HEK293T (cell line): ENCODE measurements at regions not wholly inside any gene's neighbourhood (a gene's known extent, or its start where the extent isn't known, plus 50 kb on each side); places are given as distances from the start of the nearest gene placed in this dataset.

Source experiments
- CTCF ChIA-PET: fragments of 350-600 bp; formaldehyde crosslinking; extraction: SDS; loops from one replicate; lab custom pipeline; 2021; ENCODE audit warnings: antibody characterized with exemption, inconsistent platforms; lab: Yijun Ruan, JAX
- POLR2A ChIA-PET: fragments of 350-600 bp; formaldehyde crosslinking; extraction: SDS; loops from one replicate; lab custom pipeline; 2020; ENCODE audit warnings: antibody characterized with exemption, inconsistent platforms; lab: Yijun Ruan, JAX
- DNase-seq: peaks from one replicate; pipeline ENCODE4 v3.0.0; 2012; ENCODE audit warnings: mixed read lengths; ENCODE audit errors: extremely low spot score
- ARNT ChIP-seq: fragments of 450-650 bp; IDR thresholded peaks from 2 replicates; pipeline ENCODE4 v1.6.1; 2017; ENCODE audit warnings: mild to moderate bottlenecking
- BHLHE40 ChIP-seq: fragments of 450-650 bp; IDR thresholded peaks from 2 replicates; pipeline ENCODE4 v1.6.1; 2016; ENCODE audit warnings: mild to moderate bottlenecking, moderate library complexity, borderline replicate concordance
- CTBP1 ChIP-seq: fragments of 450-650 bp; IDR thresholded peaks from 2 replicates; pipeline ENCODE4 v1.6.1; 2016; ENCODE audit warnings: borderline replicate concordance
- ELF4 ChIP-seq: fragments of 450-650 bp; IDR thresholded peaks from 2 replicates; pipeline ENCODE4 v1.6.1; 2017; ENCODE audit warnings: antibody characterized with exemption
- FOXA1 ChIP-seq: fragments of 450-650 bp; IDR thresholded peaks from 2 replicates; pipeline ENCODE4 v1.6.1; 2016; ENCODE audit warnings: mild to moderate bottlenecking
- FOXK2 ChIP-seq: fragments of 450-650 bp; IDR thresholded peaks from 2 replicates; pipeline ENCODE4 v1.6.1; 2016; ENCODE audit warnings: mild to moderate bottlenecking
- FOXM1 ChIP-seq: fragments of 450-650 bp; IDR thresholded peaks from 2 replicates; pipeline ENCODE4 v1.6.1; 2017; ENCODE audit warnings: mild to moderate bottlenecking, borderline replicate concordance
- HDGF ChIP-seq: fragments of 450-650 bp; IDR thresholded peaks from 2 replicates; pipeline ENCODE4 v1.6.1; 2017; ENCODE audit warnings: antibody characterized with exemption, borderline replicate concordance
- L3MBTL2 ChIP-seq: fragments of 450-650 bp; conservative IDR thresholded peaks from 2 replicates; pipeline ENCODE4 v1.6.1; 2016; ENCODE audit warnings: mild to moderate bottlenecking
- LEF1 ChIP-seq: fragments of 450-650 bp; IDR thresholded peaks from 2 replicates; pipeline ENCODE4 v1.6.1; 2017; ENCODE audit warnings: mild to moderate bottlenecking, borderline replicate concordance
- NFRKB ChIP-seq: fragments of 450-650 bp; IDR thresholded peaks from 2 replicates; pipeline ENCODE4 v1.6.1; 2016; ENCODE audit warnings: mild to moderate bottlenecking, moderate library complexity
- PKNOX1 ChIP-seq: fragments of 450-650 bp; IDR thresholded peaks from 2 replicates; pipeline ENCODE4 v1.6.1; 2016
- SP1 ChIP-seq: fragments of 450-650 bp; IDR thresholded peaks from 2 replicates; pipeline ENCODE4 v1.6.1; 2017
- SUZ12 ChIP-seq: fragments of 450-650 bp; IDR thresholded peaks from 2 replicates; pipeline ENCODE4 v1.6.1; 2016; ENCODE audit warnings: mild to moderate bottlenecking
- TARDBP ChIP-seq: fragments of 450-650 bp; IDR thresholded peaks from 2 replicates; pipeline ENCODE4 v1.6.1; 2016
- ZNF384 ChIP-seq: fragments of 450-650 bp; IDR thresholded peaks from 2 replicates; pipeline ENCODE4 v1.6.1; 2016

- no peak for TF ChIP-seq FOXM1
- TF ChIP-seq SUZ12: no peak
- no peak for TF ChIP-seq PKNOX1
- TF ChIP-seq HDGF: no peak
- no peak for TF ChIP-seq NFRKB
- no peak for TF ChIP-seq FOXA1
- CTCF ChIA-PET: no interaction called here
- no peak for DNase-seq
- POLR2A ChIA-PET: no interaction called here
These were observed 199.6 kb downstream of the BCL11B start for GRCh38 chr14:99072433-99072832.

GRCh38 chr14:99072956-99073355 lies 199.0 kb downstream of the BCL11B start:
- CTCF ChIA-PET: no interaction called here

GRCh38 chr14:99073431-99073830 lies 198.6 kb downstream of the BCL11B start:
- DNase-seq: no peak
- POLR2A ChIA-PET: no interaction called here
- TF ChIP-seq FOXM1 (no peak), PKNOX1 (no peak), LEF1 (no peak), NFRKB (no peak), HDGF (no peak), FOXA1 (no peak)
- CTCF ChIA-PET: no interaction called here

More at GRCh38 chr14:99072956-99073355, 199.0 kb downstream of the BCL11B start:
- DNase-seq: no peak
- POLR2A ChIA-PET: no interaction called here
- TF ChIP-seq SP1 (no peak), ARNT (no peak), HDGF (no peak), FOXA1 (no peak), PKNOX1 (no peak), NFRKB (no peak), CTBP1 (no peak), FOXK2 (no peak), LEF1 (no peak), FOXM1 (no peak), L3MBTL2 (no peak), ELF4 (no peak), BHLHE40 (no peak), SUZ12 (no peak), TARDBP (no peak), ZNF384 (no peak)

GRCh38 chr14:99075061-99075460 lies 196.9 kb downstream of the BCL11B start:
- CTCF ChIA-PET: no interaction called here

GRCh38 chr14:99075771-99076375 lies 196.1 kb downstream of the BCL11B start:
- ChIA-PET CTCF (interaction anchor here (0.6 kb wide), 1 partner anchor 157 kb away, joined by 3 read pairs; no protein-coding TSS in a partner anchor), POLR2A (no interaction called here)
- no peak for DNase-seq
- TF ChIP-seq LEF1: no peak
- no peak for TF ChIP-seq FOXM1
- TF ChIP-seq ELF4: no peak
- TF ChIP-seq ARNT: no peak
- no peak for TF ChIP-seq CTBP1
- no peak for TF ChIP-seq TARDBP
- TF ChIP-seq HDGF: no peak

More at GRCh38 chr14:99075061-99075460, 196.9 kb downstream of the BCL11B start:
- DNase-seq: no peak
- POLR2A ChIA-PET: no interaction called here
- TF ChIP-seq LEF1: no peak
- TF ChIP-seq BHLHE40: no peak
- TF ChIP-seq FOXA1: no peak
- no peak for TF ChIP-seq L3MBTL2
- no peak for TF ChIP-seq FOXK2
- no peak for TF ChIP-seq SP1
- no peak for TF ChIP-seq ZNF384
- TF ChIP-seq CTBP1: no peak
- TF ChIP-seq HDGF: no peak
- TF ChIP-seq TARDBP: no peak

GRCh38 chr14:99077076-99077843 lies 194.7 kb downstream of the BCL11B start:
- DNase-seq: no peak
- no peak for TF ChIP-seq LEF1
- TF ChIP-seq ARNT: no peak
- no peak for TF ChIP-seq FOXK2
- no peak for TF ChIP-seq SP1
- TF ChIP-seq ELF4: no peak
- no peak for TF ChIP-seq TARDBP
- no peak for TF ChIP-seq BHLHE40
- no peak for TF ChIP-seq HDGF
- TF ChIP-seq L3MBTL2: no peak
- TF ChIP-seq ZNF384: no peak
- TF ChIP-seq PKNOX1: no peak
- TF ChIP-seq SUZ12: no peak
- TF ChIP-seq FOXA1: no peak
- TF ChIP-seq NFRKB: no peak
- TF ChIP-seq CTBP1: no peak
- TF ChIP-seq FOXM1: no peak
- ChIA-PET CTCF (interaction anchor here (0.5 kb wide), 1 partner anchor 940 kb away, joined by 3 read pairs; no protein-coding TSS in a partner anchor), POLR2A (no interaction called here)
